Thyroid gland (tissue), 4 donors: ENCODE measurements at regions not wholly inside any gene's neighbourhood (a gene's known extent, or its start where the extent isn't known, plus 50 kb on each side); places are given as distances from the start of the nearest gene placed in this dataset.
A peak's percentile ranks its signal among the peaks of the same experiment; 100 is the strongest.
"Not testable (repeated sequence)": the region's sequence is repeated elsewhere in the genome, so short reads cannot be mapped to it uniquely, and the experiment has no call there.

Source experiments
- DNase-seq, 2 donors: peaks; one replicate each; pipeline ENCODE4 v3.0.0-alpha.2; 2019
- H3K27ac ChIP-seq, 3 donors: fragments of 200-600 bp; sonication (generic); 1 replicate in 2 of 3; 2 replicates in 1 of 3; pipeline ENCODE4 v1.5.1; 2016 to 2019; ENCODE audit warnings: mild to moderate bottlenecking in 1 of 3, moderate library complexity in 1 of 3
- H3K27me3 ChIP-seq: fragments of 200-600 bp; sonication (generic); one replicate; pipeline ENCODE4 v1.5.1; 2019
- H3K36me3 ChIP-seq, 2 donors: fragments of 200-600 bp; sonication (generic); one replicate each; pipeline ENCODE4 v1.5.1; 2016 to 2019
- H3K4me1 ChIP-seq, 2 donors: fragments of 200-600 bp; sonication (generic); one replicate each; pipeline ENCODE4 v1.5.1; 2017 to 2019
- H3K4me3 ChIP-seq, 3 donors: fragments of 200-600 bp; sonication (generic); replicated peaks in 1 of 3; 1 replicate in 2 of 3; 2 replicates in 1 of 3; pipeline ENCODE4 v1.5.1; 2016; ENCODE audit warnings: mild to moderate bottlenecking in 1 of 3
- H3K9me3 ChIP-seq: fragments of 200-600 bp; sonication (generic); one replicate; pipeline ENCODE4 v1.5.1; 2017
- CTCF ChIP-seq, 6 experiments: fragments of 200-600 bp in 3 of 6; fragments of 450-650 bp in 3 of 6; sonication (generic) in 3 of 6; IDR thresholded peaks; one replicate each; pipeline ENCODE4 v1.5.1; 2016 to 2019; ENCODE audit warnings: antibody characterized with exemption in 6 of 6, mild to moderate bottlenecking in 2 of 6, inconsistent platforms in 1 of 6, moderate library complexity in 1 of 6
- POLR2A ChIP-seq, 2 donors: fragments of 450-650 bp; IDR thresholded peaks; one replicate each; pipeline ENCODE4 v1.6.1; 2017; ENCODE audit warnings: antibody characterized with exemption in 2 of 2, mild to moderate bottlenecking in 2 of 2, moderate library complexity in 1 of 2
- WGBS, 2 donors: methylation state at CpG; one replicate each; pipeline ENCODE4 v1.1.5; 2017; 5-methylcytosine and 5-hydroxymethylcytosine counted together
- intact Hi-C: fragments of 100-400 bp; cut with DNase I; formaldehyde crosslinking; loops from one replicate; pipeline ENCODE4 v1.15.1; 2023

GRCh38 chr15:44833761-44834160, 97.4 kb downstream of the TRIM69 start:
- H3K4me3 ChIP-seq, intact Hi-C loops, H3K36me3 ChIP-seq, H3K9me3 ChIP-seq, DNase-seq, H3K4me1 ChIP-seq, H3K27me3 ChIP-seq, H3K27ac ChIP-seq: not testable (repeated sequence)
- WGBS, 2 donors = 93 to 100% methylated on average over 2 to 4 of the region's 4 CpGs

GRCh38 chr15:44835082-44835481, 98.8 kb downstream of the TRIM69 start:
- H3K27ac ChIP-seq, DNase-seq, H3K36me3 ChIP-seq, H3K9me3 ChIP-seq, H3K27me3 ChIP-seq, H3K4me1 ChIP-seq, H3K4me3 ChIP-seq, intact Hi-C loops: not testable (repeated sequence)
- WGBS, 2 donors = 96 to 97% methylated on average over 5 of the region's 5 CpGs

- TF ChIP-seq CTCF (IDR thresholded peaks at IDR 0.05) = no peak
- no peak for TF ChIP-seq POLR2A (IDR thresholded peaks at IDR 0.05)
- H3K27ac ChIP-seq = no peak overlapping the region
- H3K9me3 ChIP-seq = no peaks in the 10 kb centered on the region
- no peak for DNase-seq
- H3K27me3 ChIP-seq = no peaks in the 10 kb centered on the region
- WGBS, 2 donors = 95 to 96% methylated on average over 4 of the region's 4 CpGs
- H3K4me1 ChIP-seq = no peaks in the 10 kb centered on the region
- no peaks in the 10 kb centered on the region for H3K36me3 ChIP-seq
- intact Hi-C loops = no loop called here
- no peak overlapping the region for H3K4me3 ChIP-seq
These were observed 99.8 kb downstream of the TRIM69 start for GRCh38 chr15:44836094-44836493.

GRCh38 chr15:44838929-44839328, 102.6 kb downstream of the TRIM69 start:
- H3K9me3 ChIP-seq, H3K27me3 ChIP-seq, H3K4me1 ChIP-seq, H3K4me3 ChIP-seq, intact Hi-C loops, H3K36me3 ChIP-seq, H3K27ac ChIP-seq: not testable (repeated sequence)
- DNase-seq = peak in 1 of 2 donors; percentile 42
- WGBS, 2 donors = 28 to 35% methylated on average over 3 of the region's 3 CpGs

- H3K27me3 ChIP-seq, H3K27ac ChIP-seq, DNase-seq, H3K36me3 ChIP-seq, H3K4me3 ChIP-seq, intact Hi-C loops, H3K9me3 ChIP-seq, H3K4me1 ChIP-seq: not testable (repeated sequence)
- 91 to 96% methylated on average over 4 of the region's 4 CpGs for WGBS, 2 donors
These were observed 105.4 kb downstream of the TRIM69 start for GRCh38 chr15:44841762-44842161.

- H3K4me1 ChIP-seq, H3K9me3 ChIP-seq, H3K27ac ChIP-seq, H3K36me3 ChIP-seq, H3K4me3 ChIP-seq, intact Hi-C loops, H3K27me3 ChIP-seq: not testable (repeated sequence)
- 73 to 83% methylated on average over 5 to 6 of the region's 6 CpGs for WGBS, 2 donors
- peak; percentile 18 to 42 for DNase-seq
These were observed 106.6 kb downstream of the TRIM69 start for GRCh38 chr15:44842883-44843282.

- intact Hi-C loops, H3K27ac ChIP-seq, H3K4me1 ChIP-seq, H3K27me3 ChIP-seq, H3K4me3 ChIP-seq, H3K36me3 ChIP-seq, DNase-seq, H3K9me3 ChIP-seq: not testable (repeated sequence)
- 92 to 99% methylated on average over 2 of the region's 2 CpGs for WGBS, 2 donors
These were observed 108.6 kb downstream of the TRIM69 start for GRCh38 chr15:44844936-44845335.

- H3K4me3 ChIP-seq, H3K27me3 ChIP-seq, H3K27ac ChIP-seq, DNase-seq, H3K9me3 ChIP-seq, H3K36me3 ChIP-seq, intact Hi-C loops, H3K4me1 ChIP-seq: not testable (repeated sequence)
- no CpG with 5 or more reads among the region's 1 CpG for WGBS, 2 donors
These were observed 109.8 kb downstream of the TRIM69 start for GRCh38 chr15:44846156-44846555.

- H3K9me3 ChIP-seq, H3K36me3 ChIP-seq, H3K4me1 ChIP-seq, H3K27ac ChIP-seq, H3K27me3 ChIP-seq, intact Hi-C loops, H3K4me3 ChIP-seq, DNase-seq: not testable (repeated sequence)
- WGBS, 2 donors = 100% methylated on average over 1 to 2 of the region's 2 CpGs
These were observed 108.9 kb upstream of the TERB2 start for GRCh38 chr15:44847555-44847954.

GRCh38 chr15:44848859-44849258, 107.6 kb upstream of the TERB2 start:
- H3K27ac ChIP-seq, H3K36me3 ChIP-seq, H3K27me3 ChIP-seq, DNase-seq, H3K4me3 ChIP-seq, H3K9me3 ChIP-seq, intact Hi-C loops: not testable (repeated sequence)
- H3K4me1 ChIP-seq = peaks cover 14 to 15% of the 10 kb centered on the region in 2 donors
- WGBS, 2 donors = 67 to 70% methylated on average over 5 of the region's 5 CpGs

GRCh38 chr15:44849701-44850403, 106.6 kb upstream of the TERB2 start:
- H3K9me3 ChIP-seq, intact Hi-C loops, H3K27me3 ChIP-seq, H3K4me3 ChIP-seq, DNase-seq, H3K27ac ChIP-seq, H3K36me3 ChIP-seq: not testable (repeated sequence)
- 68 to 79% methylated on average over 6 of the region's 6 CpGs for WGBS, 2 donors
- H3K4me1 ChIP-seq = peaks cover 14 to 15% of the 10 kb centered on the region in 2 donors
